Peyer's patch (tissue), 4 donors: ENCODE measurements at regions not wholly inside any gene's neighbourhood (a gene's known extent, or its start where the extent isn't known, plus 50 kb on each side); places are given as distances from the start of the nearest gene placed in this dataset.

Experiments
- DNase-seq, 3 donors: peaks; one replicate each; pipeline ENCODE4 v3.0.0-alpha.2; 2017 to 2019
- H3K27ac ChIP-seq, 4 donors: fragments of 200-600 bp; sonication (generic); one replicate each; pipeline ENCODE4 v1.5.1; 2016 to 2019
- H3K27me3 ChIP-seq, 2 donors: fragments of 200-600 bp; sonication (generic); one replicate each; pipeline ENCODE4 v1.5.1; 2019
- H3K36me3 ChIP-seq, 3 donors: fragments of 200-600 bp; sonication (generic); one replicate each; pipeline ENCODE4 v1.5.1; 2016 to 2019
- H3K4me1 ChIP-seq, 4 donors: fragments of 200-600 bp; sonication (generic); one replicate each; pipeline ENCODE4 v1.5.1; 2016 to 2019
- H3K4me3 ChIP-seq, 4 donors: fragments of 200-600 bp; sonication (generic); 1 replicate in 3 of 4; 2 replicates in 1 of 4; pipeline ENCODE4 v1.5.1; 2016 to 2019; ENCODE audit warnings: mild to moderate bottlenecking in 1 of 4
- H3K9me3 ChIP-seq, 4 donors: fragments of 200-600 bp; sonication (generic); one replicate each; pipeline ENCODE4 v1.5.1; 2016 to 2019; ENCODE audit warnings: mild to moderate bottlenecking in 1 of 4
- POLR2A ChIP-seq, 2 donors: fragments of 450-650 bp; IDR thresholded peaks; one replicate each; pipeline ENCODE4 v1.5.1; 2017; ENCODE audit warnings: antibody characterized with exemption in 2 of 2, mild to moderate bottlenecking in 2 of 2, moderate library complexity in 2 of 2
- TF ChIP-seq, protein P1 (sequence below), 6 experiments: fragments of 450-650 bp in 4 of 6; fragments of 200-600 bp in 2 of 6; sonication (generic) in 1 of 6; IDR thresholded peaks; one replicate each; pipeline ENCODE4 v1.5.1; 2017 to 2019; ENCODE audit warnings: antibody characterized with exemption in 6 of 6, mild to moderate bottlenecking in 3 of 6, moderate library complexity in 1 of 6

DNA sequence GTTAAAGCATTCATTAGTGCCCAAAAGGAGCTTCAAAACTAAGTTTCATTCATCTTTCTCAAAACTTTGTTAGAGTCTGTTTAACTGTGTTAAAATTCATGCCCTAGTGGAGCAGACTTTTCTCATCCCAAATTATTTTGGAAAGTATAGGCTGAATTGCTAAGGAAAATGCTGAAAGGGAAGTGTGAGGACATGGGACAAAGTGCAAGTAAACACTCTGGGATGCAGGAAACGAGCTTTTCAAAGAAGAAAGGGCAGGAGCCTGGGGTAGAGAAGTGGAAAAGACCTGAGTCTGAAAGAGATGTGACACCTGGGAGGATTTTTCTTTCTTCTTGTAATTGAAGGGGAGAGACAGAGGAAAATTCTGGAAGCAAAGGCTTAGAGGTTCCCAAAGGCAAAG lies 93.1 kb upstream of the ANKRD1 start:
- DNase-seq: no peak
- no peaks in the 10 kb centered on the region for H3K27me3 ChIP-seq
- no peaks in the 10 kb centered on the region for H3K9me3 ChIP-seq
- no peaks in the 10 kb centered on the region for H3K4me1 ChIP-seq
- no peaks in the 10 kb centered on the region for H3K36me3 ChIP-seq
- H3K27ac ChIP-seq: no peak overlapping the region
- H3K4me3 ChIP-seq: no peak overlapping the region
- TF ChIP-seq, protein P1, sequence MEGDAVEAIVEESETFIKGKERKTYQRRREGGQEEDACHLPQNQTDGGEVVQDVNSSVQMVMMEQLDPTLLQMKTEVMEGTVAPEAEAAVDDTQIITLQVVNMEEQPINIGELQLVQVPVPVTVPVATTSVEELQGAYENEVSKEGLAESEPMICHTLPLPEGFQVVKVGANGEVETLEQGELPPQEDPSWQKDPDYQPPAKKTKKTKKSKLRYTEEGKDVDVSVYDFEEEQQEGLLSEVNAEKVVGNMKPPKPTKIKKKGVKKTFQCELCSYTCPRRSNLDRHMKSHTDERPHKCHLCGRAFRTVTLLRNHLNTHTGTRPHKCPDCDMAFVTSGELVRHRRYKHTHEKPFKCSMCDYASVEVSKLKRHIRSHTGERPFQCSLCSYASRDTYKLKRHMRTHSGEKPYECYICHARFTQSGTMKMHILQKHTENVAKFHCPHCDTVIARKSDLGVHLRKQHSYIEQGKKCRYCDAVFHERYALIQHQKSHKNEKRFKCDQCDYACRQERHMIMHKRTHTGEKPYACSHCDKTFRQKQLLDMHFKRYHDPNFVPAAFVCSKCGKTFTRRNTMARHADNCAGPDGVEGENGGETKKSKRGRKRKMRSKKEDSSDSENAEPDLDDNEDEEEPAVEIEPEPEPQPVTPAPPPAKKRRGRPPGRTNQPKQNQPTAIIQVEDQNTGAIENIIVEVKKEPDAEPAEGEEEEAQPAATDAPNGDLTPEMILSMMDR (IDR thresholded peaks at IDR 0.05): no peak
- TF ChIP-seq POLR2A (IDR thresholded peaks at IDR 0.05): no peak

DNA sequence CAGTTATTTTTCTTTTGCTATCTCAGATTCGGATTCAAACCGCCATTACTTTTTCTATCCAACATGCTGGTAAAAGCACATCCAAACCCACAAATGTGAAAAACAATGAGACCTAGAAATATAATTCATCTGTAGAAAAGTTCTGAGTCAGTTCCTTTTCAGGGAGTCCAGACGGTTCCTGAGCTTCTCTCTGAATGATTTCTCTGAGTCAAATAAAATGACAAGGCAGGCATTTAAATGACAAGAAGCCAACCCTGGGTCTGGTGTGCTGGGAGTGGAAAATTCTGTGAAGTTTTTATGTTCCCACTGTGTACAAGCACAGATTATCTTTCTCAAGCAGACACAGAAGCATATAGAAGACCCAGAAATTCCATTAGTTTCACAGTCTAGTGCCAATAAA lies 96.3 kb upstream of the ANKRD1 start:
- TF ChIP-seq POLR2A (IDR thresholded peaks at IDR 0.05): no peak
- TF ChIP-seq, protein P1 (IDR thresholded peaks at IDR 0.05): no peak
- Histone ChIP-seq H3K27me3 (no peaks in the 10 kb centered on the region), H3K4me1 (no peaks in the 10 kb centered on the region), H3K9me3 (no peaks in the 10 kb centered on the region), H3K27ac (no peak overlapping the region), H3K36me3 (no peaks in the 10 kb centered on the region), H3K4me3 (no peak overlapping the region)
- DNase-seq: no peak

DNA sequence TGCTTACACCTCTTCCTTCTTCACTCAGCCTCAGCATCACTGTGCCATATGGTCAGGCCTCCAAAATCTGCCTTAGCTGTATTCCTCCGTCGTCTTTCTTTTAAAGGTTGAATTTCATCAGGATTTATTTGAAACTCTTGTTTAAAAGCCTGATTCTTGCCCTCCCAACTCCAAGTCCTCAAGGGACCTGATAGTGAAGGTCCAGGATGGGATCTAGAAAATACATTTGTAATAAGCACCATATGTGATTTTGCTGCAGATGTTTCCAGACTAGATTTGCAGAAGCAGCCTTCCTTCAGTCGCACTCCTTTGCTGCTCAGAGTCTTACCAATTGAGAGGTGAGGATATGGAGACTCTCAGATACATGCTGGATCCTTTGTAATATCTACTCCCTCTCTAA lies 101.0 kb upstream of the ANKRD1 start:
- H3K4me3 ChIP-seq: no peak overlapping the region
- TF ChIP-seq POLR2A (IDR thresholded peaks at IDR 0.05): no peak
- no peaks in the 10 kb centered on the region for H3K36me3 ChIP-seq
- no peaks in the 10 kb centered on the region for H3K4me1 ChIP-seq
- H3K27ac ChIP-seq: no peak overlapping the region
- H3K27me3 ChIP-seq: no peaks in the 10 kb centered on the region
- no peak for DNase-seq
- H3K9me3 ChIP-seq: no peaks in the 10 kb centered on the region

- Histone ChIP-seq H3K27ac (no peak overlapping the region), H3K36me3 (no peaks in the 10 kb centered on the region), H3K27me3 (no peaks in the 10 kb centered on the region), H3K4me1 (no peaks in the 10 kb centered on the region), H3K4me3 (no peak overlapping the region), H3K9me3 (no peaks in the 10 kb centered on the region)
- no peak for DNase-seq
- TF ChIP-seq, protein P1 (IDR thresholded peaks at IDR 0.05): no peak
- TF ChIP-seq POLR2A (IDR thresholded peaks at IDR 0.05): no peak
Observed at GRCh38 chr10:91022390-91022789, 101.5 kb upstream of the ANKRD1 start.

GRCh38 chr10:91022924-91023699 lies 102.2 kb upstream of the ANKRD1 start:
- no peak overlapping the region for H3K27ac ChIP-seq
- TF ChIP-seq, protein P1 (IDR thresholded peaks at IDR 0.05): no peak
- no peak for TF ChIP-seq POLR2A (IDR thresholded peaks at IDR 0.05)
- H3K27me3 ChIP-seq: no peaks in the 10 kb centered on the region
- H3K4me3 ChIP-seq: no peak overlapping the region
- no peak for DNase-seq
- H3K9me3 ChIP-seq: no peaks in the 10 kb centered on the region
- H3K4me1 ChIP-seq: no peaks in the 10 kb centered on the region
- H3K36me3 ChIP-seq: no peaks in the 10 kb centered on the region

DNA sequence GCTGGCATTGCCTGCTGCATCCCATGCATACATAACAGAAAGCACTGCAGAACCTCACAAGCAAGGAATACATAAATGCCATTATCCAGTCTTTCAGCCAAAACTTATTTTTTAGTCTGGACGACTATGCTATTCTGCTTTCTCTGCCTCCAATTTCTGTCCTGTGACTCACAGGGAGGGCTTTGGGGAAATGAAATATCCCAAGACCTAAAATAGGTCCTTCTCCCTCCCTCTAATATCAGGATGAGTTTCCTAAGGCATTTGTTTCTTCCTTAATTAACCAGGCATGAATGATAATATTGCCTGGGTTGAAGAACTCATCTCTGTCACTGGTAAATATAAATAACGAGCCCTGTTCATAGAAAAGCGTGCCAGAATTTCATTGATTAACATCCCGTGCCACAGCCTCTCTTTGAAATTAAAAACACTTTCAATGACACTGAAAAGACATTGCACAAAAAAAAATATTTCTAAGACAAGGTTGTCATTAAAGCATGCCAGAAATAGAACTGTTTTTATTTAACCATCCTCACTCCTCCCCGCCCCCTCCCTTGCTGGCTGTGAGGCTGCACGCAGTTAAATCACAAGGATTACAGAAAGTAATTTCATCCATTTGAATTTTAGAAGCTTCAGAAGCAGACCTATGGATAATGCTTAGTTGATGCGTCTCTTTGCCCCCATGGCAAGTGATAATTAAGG lies 103.0 kb upstream of the ANKRD1 start:
- Histone ChIP-seq H3K4me3 (no peak overlapping the region), H3K27ac (no peak overlapping the region), H3K9me3 (no peaks in the 10 kb centered on the region), H3K4me1 (no peaks in the 10 kb centered on the region), H3K36me3 (no peaks in the 10 kb centered on the region), H3K27me3 (no peaks in the 10 kb centered on the region)
- no peak for DNase-seq
- TF ChIP-seq, protein P1 (IDR thresholded peaks at IDR 0.05): no peak
- no peak for TF ChIP-seq POLR2A (IDR thresholded peaks at IDR 0.05)
